ENCODE measurements at regions not wholly inside any gene's neighbourhood (a gene's known extent, or its start where the extent isn't known, plus 50 kb on each side); places are given as distances from the start of the nearest gene placed in this dataset.
A peak's percentile ranks its signal among the peaks of the same experiment; 100 is the strongest.

DNA sequence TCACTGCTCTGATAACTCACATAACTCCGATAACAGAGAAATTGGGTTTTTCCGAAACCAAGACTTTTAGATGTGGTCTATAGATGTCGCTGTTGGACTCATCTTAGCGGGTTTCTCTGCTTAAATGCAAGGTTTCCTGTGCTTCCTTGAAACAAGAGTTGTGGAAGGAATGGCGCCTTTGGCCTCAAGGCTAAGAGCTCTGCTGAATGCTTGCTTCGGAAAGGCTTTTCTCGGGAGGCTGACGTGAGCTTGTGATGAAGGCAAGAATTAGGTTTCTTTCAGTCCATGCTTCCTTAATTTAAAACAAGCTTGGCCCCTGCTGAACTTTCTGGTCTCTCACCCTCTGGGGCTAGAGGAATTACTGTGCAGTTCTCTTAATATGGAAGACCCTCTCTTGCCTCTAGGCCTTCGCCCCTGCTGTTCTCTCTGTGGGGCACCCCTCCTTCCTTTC lies 113.5 kb downstream of the MAP3K21 start:
- no peak for TF ChIP-seq EZH2 (IDR thresholded peaks at IDR 0.05; ENCODE audit: borderline replicate concordance, insufficient read depth, low read depth, low read length, poor library complexity, severe bottlenecking)
- TF ChIP-seq, protein P1, sequence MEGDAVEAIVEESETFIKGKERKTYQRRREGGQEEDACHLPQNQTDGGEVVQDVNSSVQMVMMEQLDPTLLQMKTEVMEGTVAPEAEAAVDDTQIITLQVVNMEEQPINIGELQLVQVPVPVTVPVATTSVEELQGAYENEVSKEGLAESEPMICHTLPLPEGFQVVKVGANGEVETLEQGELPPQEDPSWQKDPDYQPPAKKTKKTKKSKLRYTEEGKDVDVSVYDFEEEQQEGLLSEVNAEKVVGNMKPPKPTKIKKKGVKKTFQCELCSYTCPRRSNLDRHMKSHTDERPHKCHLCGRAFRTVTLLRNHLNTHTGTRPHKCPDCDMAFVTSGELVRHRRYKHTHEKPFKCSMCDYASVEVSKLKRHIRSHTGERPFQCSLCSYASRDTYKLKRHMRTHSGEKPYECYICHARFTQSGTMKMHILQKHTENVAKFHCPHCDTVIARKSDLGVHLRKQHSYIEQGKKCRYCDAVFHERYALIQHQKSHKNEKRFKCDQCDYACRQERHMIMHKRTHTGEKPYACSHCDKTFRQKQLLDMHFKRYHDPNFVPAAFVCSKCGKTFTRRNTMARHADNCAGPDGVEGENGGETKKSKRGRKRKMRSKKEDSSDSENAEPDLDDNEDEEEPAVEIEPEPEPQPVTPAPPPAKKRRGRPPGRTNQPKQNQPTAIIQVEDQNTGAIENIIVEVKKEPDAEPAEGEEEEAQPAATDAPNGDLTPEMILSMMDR (IDR thresholded peaks at IDR 0.05), result peak; percentile 50
- Histone ChIP-seq H4K20me1 (ENCODE audit: control insufficient read depth, insufficient read depth, low read length, poor library complexity, severe bottlenecking) (no peaks in the 10 kb centered on the region), H3K4me2 (replicated peaks; ENCODE audit: low read depth, low read length, poor library complexity, severe bottlenecking) (no peak overlapping the region), H3K9me3 (ENCODE audit: control extremely low read depth in 1 of 3, control insufficient read depth in 2 of 3, insufficient read depth in 1 of 3, low read length in 2 of 3) (peaks cover 0 to 3% (median 0%) of the 10 kb centered on the region in 3 donors), H3K27ac (ENCODE audit: low read length in 2 of 2) (no peak overlapping the region), H3K27me3 (replicated peaks in 1 of 4; ENCODE audit: control extremely low read depth in 1 of 4, control insufficient read depth in 3 of 4, insufficient read depth in 4 of 4, low read length in 3 of 4) (peaks cover 0 to 8% (median 2%) of the 10 kb centered on the region in 4 experiments), H3K4me3 (ENCODE audit: control extremely low read depth in 1 of 5, extremely low read depth in 1 of 5, insufficient read depth in 1 of 5, low read depth in 2 of 5, low read length in 4 of 5) (no peak overlapping the region), H3K9ac (ENCODE audit: low read length) (no peak overlapping the region), H3K36me3 (replicated peaks in 1 of 2; ENCODE audit: control extremely low read depth in 1 of 2, control insufficient read depth in 1 of 2, extremely low read depth in 1 of 2, insufficient read depth in 2 of 2, low read length in 1 of 2) (no peaks in the 10 kb centered on the region), H3K4me1 (ENCODE audit: control insufficient read depth in 2 of 2, insufficient read depth in 2 of 2, low read length in 2 of 2) (no peaks in the 10 kb centered on the region), H2AFZ (ENCODE audit: insufficient read depth, low read depth, low read length, poor library complexity, severe bottlenecking) (peak overlapping the region; percentile 37), H3K79me2 (ENCODE audit: control insufficient read depth, insufficient read depth, low read length) (no peaks in the 10 kb centered on the region)
- ATAC-seq (ENCODE audit: low read depth), result no peak
- ChIA-PET CTCF (interaction anchor here (0.9 kb wide), 1 partner anchor 12 kb away, joined by 4 read pairs; no protein-coding TSS in a partner anchor), POLR2A (no interaction called here)
- Mint-ChIP-seq H3K9me3 (ENCODE audit: insufficient read depth) (no peaks in the 10 kb centered on the region), H3K27ac (no peak overlapping the region), H3K4me3 (no peak overlapping the region), H3K27me3 (peaks cover 14% of the 10 kb centered on the region), H3K4me1 (no peaks in the 10 kb centered on the region)
- intact Hi-C loops (cut with micrococcal nuclease), result no loop called here
- WGBS (ENCODE audit: insufficient coverage), result 21% methylated on average over 6 of the region's 9 CpGs
- DNase-seq, result peak; percentile 6

DNA sequence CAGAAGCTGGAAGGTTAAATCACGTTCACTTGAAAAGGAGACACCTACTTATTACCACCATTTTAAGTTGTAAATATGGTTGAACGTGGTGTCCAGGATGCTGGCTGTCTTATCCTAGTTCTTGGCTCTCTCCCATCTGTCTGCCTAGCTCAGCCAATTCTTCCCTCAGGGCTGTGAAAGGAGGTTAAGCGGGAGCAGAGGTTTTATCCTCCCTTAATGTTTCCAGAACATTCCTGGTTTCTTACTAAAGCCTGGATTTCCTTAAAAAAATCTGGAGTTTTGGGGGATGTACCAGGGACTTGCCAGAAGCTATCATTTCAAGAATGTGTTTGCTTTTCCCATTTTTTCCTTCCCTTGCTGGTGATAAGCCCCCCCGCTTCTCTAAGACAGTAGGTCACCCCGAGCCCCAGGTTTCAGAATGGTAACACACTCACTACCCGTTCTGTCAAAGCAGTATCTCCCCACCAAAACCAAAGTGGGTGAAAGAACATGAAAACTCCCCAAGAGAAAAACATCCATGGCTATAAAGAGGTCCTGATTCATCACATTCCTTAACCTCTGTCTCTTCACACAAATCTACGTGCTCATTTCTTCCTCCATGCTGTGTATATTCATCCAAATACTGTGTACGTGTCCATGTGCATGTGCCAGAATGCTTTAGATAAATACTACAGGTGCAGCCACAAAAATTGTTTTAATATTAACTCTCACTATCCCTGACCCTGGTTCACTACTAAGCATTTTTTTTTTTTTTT lies 114.7 kb downstream of the MAP3K21 start:
- no peaks in the 10 kb centered on the region for H3K4me1 ChIP-seq (ENCODE audit: control insufficient read depth in 2 of 2, insufficient read depth in 2 of 2, low read length in 2 of 2)
- no peak for ATAC-seq (ENCODE audit: low read depth)
- no peak overlapping the region for H3K4me3 ChIP-seq (ENCODE audit: control extremely low read depth in 1 of 5, extremely low read depth in 1 of 5, insufficient read depth in 1 of 5, low read depth in 2 of 5, low read length in 4 of 5)
- Mint-ChIP-seq H3K4me3 (no peak overlapping the region), H3K4me1 (no peaks in the 10 kb centered on the region), H3K9me3 (ENCODE audit: insufficient read depth) (no peaks in the 10 kb centered on the region), H3K27ac (no peak overlapping the region), H3K27me3 (peaks cover 14% of the 10 kb centered on the region)
- H3K79me2 ChIP-seq (ENCODE audit: control insufficient read depth, insufficient read depth, low read length), result no peaks in the 10 kb centered on the region
- H3K27ac ChIP-seq (ENCODE audit: low read length in 2 of 2), result no peak overlapping the region
- intact Hi-C loops (cut with micrococcal nuclease), result no loop called here
- H3K4me2 ChIP-seq (replicated peaks; ENCODE audit: low read depth, low read length, poor library complexity, severe bottlenecking), result no peak overlapping the region
- 83% methylated on average over 4 of the region's 8 CpGs for WGBS (ENCODE audit: insufficient coverage)
- peaks cover 0 to 8% (median 2%) of the 10 kb centered on the region in 4 experiments for H3K27me3 ChIP-seq (replicated peaks in 1 of 4; ENCODE audit: control extremely low read depth in 1 of 4, control insufficient read depth in 3 of 4, insufficient read depth in 4 of 4, low read length in 3 of 4)
- no peaks in the 10 kb centered on the region for H3K36me3 ChIP-seq (replicated peaks in 1 of 2; ENCODE audit: control extremely low read depth in 1 of 2, control insufficient read depth in 1 of 2, extremely low read depth in 1 of 2, insufficient read depth in 2 of 2, low read length in 1 of 2)
- no peak overlapping the region for H3K9ac ChIP-seq (ENCODE audit: low read length)
- H3K9me3 ChIP-seq (ENCODE audit: control extremely low read depth in 1 of 3, control insufficient read depth in 2 of 3, insufficient read depth in 1 of 3, low read length in 2 of 3), result peaks cover 0 to 6% (median 0%) of the 10 kb centered on the region in 3 donors
- ChIA-PET CTCF (no interaction called here), POLR2A (no interaction called here)
- no peak overlapping the region for H2AFZ ChIP-seq (ENCODE audit: insufficient read depth, low read depth, low read length, poor library complexity, severe bottlenecking)
- H4K20me1 ChIP-seq (ENCODE audit: control insufficient read depth, insufficient read depth, low read length, poor library complexity, severe bottlenecking), result no peaks in the 10 kb centered on the region
- TF ChIP-seq, protein P1 (IDR thresholded peaks at IDR 0.05), result no peak
- TF ChIP-seq EZH2 (IDR thresholded peaks at IDR 0.05; ENCODE audit: borderline replicate concordance, insufficient read depth, low read depth, low read length, poor library complexity, severe bottlenecking), result no peak
- no peak for DNase-seq
